MM.1S (cell line): ENCODE measurements at regions not wholly inside any gene's neighbourhood (a gene's known extent, or its start where the extent isn't known, plus 50 kb on each side); places are given as distances from the start of the nearest gene placed in this dataset.

Experiments used
- DNase-seq: peaks from one replicate; pipeline ENCODE4 v3.0.0-alpha.2; 2015
- H2AFZ ChIP-seq: fragments of 300-600 bp; sonication (generic); 2 replicates; pipeline ENCODE4 v1.6.0; 2016; ENCODE audit warnings: antibody characterized with exemption, low read length
- H3F3A ChIP-seq: fragments of 300-600 bp; sonication (generic); 2 replicates; pipeline ENCODE4 v1.6.1; 2016; ENCODE audit warnings: mild to moderate bottlenecking, antibody characterized with exemption, low read length, moderate library complexity, mixed read lengths; ENCODE audit not compliant: insufficient read depth
- H3K27ac ChIP-seq: fragments of 300-600 bp; sonication (generic); 2 replicates; pipeline ENCODE4 v1.5.1; 2016; ENCODE audit warnings: mild to moderate bottlenecking, low read length
- H3K27me3 ChIP-seq: fragments of 300-600 bp; sonication (generic); replicated peaks from 2 replicates; pipeline ENCODE4 v1.6.0; 2016; ENCODE audit warnings: low read length; ENCODE audit not compliant: insufficient read depth
- H3K36me3 ChIP-seq: fragments of 300-600 bp; sonication (generic); replicated peaks from 2 replicates; pipeline ENCODE4 v1.6.1; 2016; ENCODE audit warnings: mild to moderate bottlenecking, low read length, mixed read lengths; ENCODE audit not compliant: insufficient read depth
- H3K4me1 ChIP-seq: fragments of 300-600 bp; sonication (generic); 2 replicates; pipeline ENCODE4 v1.6.1; 2016; ENCODE audit warnings: low read length, mixed read lengths
- H3K4me2 ChIP-seq: fragments of 300-600 bp; sonication (generic); 2 replicates; pipeline ENCODE4 v1.6.0; 2016; ENCODE audit warnings: low read depth, low read length
- H3K4me3 ChIP-seq: fragments of 300-600 bp; sonication (generic); 2 replicates; pipeline ENCODE4 v1.5.1; 2016; ENCODE audit warnings: low read length, mixed read lengths
- H3K79me2 ChIP-seq: fragments of 300-600 bp; sonication (generic); 2 replicates; pipeline ENCODE4 v1.6.1; 2016; ENCODE audit warnings: mixed run types, low read length, mixed read lengths
- H3K9ac ChIP-seq: fragments of 300-600 bp; sonication (generic); 2 replicates; pipeline ENCODE4 v1.6.1; 2016; ENCODE audit warnings: low read length, mixed read lengths
- H3K9me2 ChIP-seq: fragments of 300-600 bp; sonication (generic); replicated peaks from 2 replicates; pipeline ENCODE4 v1.6.1; 2016; ENCODE audit warnings: mild to moderate bottlenecking, low read length, mixed read lengths; ENCODE audit not compliant: insufficient read depth
- H3K9me3 ChIP-seq: fragments of 300-600 bp; sonication (generic); replicated peaks from 2 replicates; pipeline ENCODE4 v1.6.1; 2016; ENCODE audit warnings: mild to moderate bottlenecking, low read length, mixed read lengths; ENCODE audit not compliant: insufficient read depth
- H4K20me1 ChIP-seq: fragments of 300-600 bp; sonication (generic); 2 replicates; pipeline ENCODE4 v1.6.1; 2016; ENCODE audit warnings: mild to moderate bottlenecking, low read length, moderate library complexity, mixed read lengths; ENCODE audit not compliant: insufficient read depth
- EZH2 ChIP-seq: fragments of 300-600 bp; sonication (generic); optimal IDR thresholded peaks from 2 replicates; pipeline ENCODE3; 2017; ENCODE audit warnings: low read depth, mild to moderate bottlenecking, antibody characterized with exemption, low read length, mixed read lengths
- EZH2phosphoT487 ChIP-seq: fragments of 300-600 bp; sonication (generic); IDR thresholded peaks from 2 replicates; pipeline ENCODE4 v1.6.1; 2018; ENCODE audit warnings: antibody characterized with exemption, low read length
- TF ChIP-seq, protein P1 (sequence below): fragments of 300-600 bp; sonication (generic); IDR thresholded peaks from 2 replicates; pipeline ENCODE4 v1.5.1; 2016; ENCODE audit warnings: antibody characterized with exemption, low read length, mixed read lengths

DNA sequence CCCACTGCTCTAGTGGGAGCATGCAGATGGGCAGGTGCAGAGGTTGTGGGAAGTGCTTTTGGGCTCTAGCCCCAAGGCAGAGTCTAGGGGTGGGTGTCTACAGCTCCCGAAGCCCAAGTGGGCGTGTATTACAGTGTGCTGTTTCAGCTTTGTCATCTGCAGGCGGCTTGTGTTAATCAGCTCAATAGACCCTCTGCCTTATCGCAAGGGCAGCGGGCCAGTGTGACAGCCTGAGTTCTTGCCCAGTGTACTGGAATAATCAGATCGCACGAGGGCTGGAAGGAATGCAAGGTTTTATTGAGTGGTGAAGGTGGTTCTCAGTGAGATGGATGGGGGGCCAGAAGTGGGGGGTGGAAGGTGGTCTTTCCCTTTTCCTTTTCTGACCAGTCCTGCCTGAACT, 529.4 kb upstream of the AMOT start:
- no peak for DNase-seq
- no peaks in the 10 kb centered on the region for H3K36me3 ChIP-seq
- H3K4me1 ChIP-seq: no peaks in the 10 kb centered on the region
- no peaks in the 10 kb centered on the region for H4K20me1 ChIP-seq
- H3K9me3 ChIP-seq: no peaks in the 10 kb centered on the region
- H3K4me3 ChIP-seq: no peak overlapping the region
- no peaks in the 10 kb centered on the region for H3F3A ChIP-seq
- no peak overlapping the region for H2AFZ ChIP-seq
- H3K27ac ChIP-seq: no peak overlapping the region
- no peak for TF ChIP-seq EZH2
- no peak for TF ChIP-seq EZH2phosphoT487
- TF ChIP-seq, protein P1, sequence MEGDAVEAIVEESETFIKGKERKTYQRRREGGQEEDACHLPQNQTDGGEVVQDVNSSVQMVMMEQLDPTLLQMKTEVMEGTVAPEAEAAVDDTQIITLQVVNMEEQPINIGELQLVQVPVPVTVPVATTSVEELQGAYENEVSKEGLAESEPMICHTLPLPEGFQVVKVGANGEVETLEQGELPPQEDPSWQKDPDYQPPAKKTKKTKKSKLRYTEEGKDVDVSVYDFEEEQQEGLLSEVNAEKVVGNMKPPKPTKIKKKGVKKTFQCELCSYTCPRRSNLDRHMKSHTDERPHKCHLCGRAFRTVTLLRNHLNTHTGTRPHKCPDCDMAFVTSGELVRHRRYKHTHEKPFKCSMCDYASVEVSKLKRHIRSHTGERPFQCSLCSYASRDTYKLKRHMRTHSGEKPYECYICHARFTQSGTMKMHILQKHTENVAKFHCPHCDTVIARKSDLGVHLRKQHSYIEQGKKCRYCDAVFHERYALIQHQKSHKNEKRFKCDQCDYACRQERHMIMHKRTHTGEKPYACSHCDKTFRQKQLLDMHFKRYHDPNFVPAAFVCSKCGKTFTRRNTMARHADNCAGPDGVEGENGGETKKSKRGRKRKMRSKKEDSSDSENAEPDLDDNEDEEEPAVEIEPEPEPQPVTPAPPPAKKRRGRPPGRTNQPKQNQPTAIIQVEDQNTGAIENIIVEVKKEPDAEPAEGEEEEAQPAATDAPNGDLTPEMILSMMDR: no peak
- no peaks in the 10 kb centered on the region for H3K9me2 ChIP-seq
- no peak overlapping the region for H3K9ac ChIP-seq
- no peak overlapping the region for H3K4me2 ChIP-seq
- H3K27me3 ChIP-seq: no peaks in the 10 kb centered on the region
- no peaks in the 10 kb centered on the region for H3K79me2 ChIP-seq

DNA sequence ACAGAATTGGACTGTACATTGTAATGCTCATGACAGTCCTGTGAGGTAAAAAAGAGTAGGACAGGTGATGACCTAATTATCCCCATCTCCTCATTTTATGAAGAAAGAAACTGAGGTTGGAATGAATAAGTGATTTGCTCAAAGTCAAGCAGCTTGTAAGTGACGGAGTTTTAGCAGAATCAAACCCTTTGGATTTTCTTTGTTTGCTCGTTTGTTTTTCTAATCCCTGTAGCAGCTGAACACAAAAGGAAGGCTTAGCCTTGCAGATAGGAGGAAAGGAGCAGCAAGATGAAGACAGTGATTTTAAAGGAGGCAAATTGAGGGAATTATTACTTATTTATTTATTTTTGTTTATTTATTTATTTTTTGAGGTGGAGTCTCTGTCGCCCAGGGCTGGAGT, 528.4 kb upstream of the AMOT start:
- Histone ChIP-seq H3K9me2 (no peaks in the 10 kb centered on the region), H3F3A (no peaks in the 10 kb centered on the region), H3K9ac (no peak overlapping the region), H3K4me1 (no peaks in the 10 kb centered on the region), H3K27me3 (no peaks in the 10 kb centered on the region), H3K36me3 (no peaks in the 10 kb centered on the region), H3K79me2 (no peaks in the 10 kb centered on the region), H2AFZ (no peak overlapping the region), H3K27ac (no peak overlapping the region), H3K9me3 (no peaks in the 10 kb centered on the region), H4K20me1 (no peaks in the 10 kb centered on the region), H3K4me2 (no peak overlapping the region), H3K4me3 (no peak overlapping the region)
- no peak for DNase-seq
- TF ChIP-seq EZH2phosphoT487 (no peak), EZH2 (no peak)
- TF ChIP-seq, protein P1: no peak

- DNase-seq: no peak
- no peaks in the 10 kb centered on the region for H3K9me3 ChIP-seq
- H3K4me3 ChIP-seq: no peak overlapping the region
- H2AFZ ChIP-seq: no peak overlapping the region
- TF ChIP-seq EZH2phosphoT487: no peak
- no peak for TF ChIP-seq EZH2
- TF ChIP-seq, protein P1: no peak
- H3K9me2 ChIP-seq: no peaks in the 10 kb centered on the region
- no peaks in the 10 kb centered on the region for H3K27me3 ChIP-seq
- no peaks in the 10 kb centered on the region for H4K20me1 ChIP-seq
- no peak overlapping the region for H3K27ac ChIP-seq
- no peak overlapping the region for H3K9ac ChIP-seq
- no peak overlapping the region for H3K4me2 ChIP-seq
- no peaks in the 10 kb centered on the region for H3K36me3 ChIP-seq
- H3K4me1 ChIP-seq: no peaks in the 10 kb centered on the region
- no peaks in the 10 kb centered on the region for H3K79me2 ChIP-seq
- no peaks in the 10 kb centered on the region for H3F3A ChIP-seq
Observed at GRCh38 chrX:113353134-113353533, 512.5 kb upstream of the AMOT start.
